WI38 (cell line): ENCODE measurements at regions not wholly inside any gene's neighbourhood (a gene's known extent, or its start where the extent isn't known, plus 50 kb on each side); places are given as distances from the start of the nearest gene placed in this dataset.

Experiments
- H3K4me3 ChIP-seq: 2 replicates; pipeline ENCODE4 v1.5.1; 2011; ENCODE audit warnings: low read depth, mild to moderate bottlenecking, control low read depth, low read length
- CTCF ChIP-seq: IDR thresholded peaks from 2 replicates; pipeline ENCODE4 v1.5.1; 2012; ENCODE audit warnings: low read depth, mild to moderate bottlenecking, control low read depth, low read length

GRCh38 chr7:11931307-11931706 lies 99.3 kb upstream of the THSD7A start:
- no peak for TF ChIP-seq CTCF
- no peak overlapping the region for H3K4me3 ChIP-seq

- no peak for TF ChIP-seq CTCF
- H3K4me3 ChIP-seq: no peak overlapping the region
These were observed 102.8 kb upstream of the THSD7A start for GRCh38 chr7:11934796-11935195.

GRCh38 chr7:11935905-11936304 lies 103.9 kb upstream of the THSD7A start:
- H3K4me3 ChIP-seq: no peak overlapping the region
- TF ChIP-seq CTCF: no peak

GRCh38 chr7:11946794-11947193 lies 114.8 kb upstream of the THSD7A start:
- TF ChIP-seq CTCF: no peak
- no peak overlapping the region for H3K4me3 ChIP-seq

- no peak overlapping the region for H3K4me3 ChIP-seq
- TF ChIP-seq CTCF: no peak
These were observed 118.3 kb upstream of the THSD7A start for GRCh38 chr7:11950281-11950680.

- no peak for TF ChIP-seq CTCF
- H3K4me3 ChIP-seq: no peak overlapping the region
These were observed 118.9 kb upstream of the THSD7A start for GRCh38 chr7:11950942-11951341.

GRCh38 chr7:11951909-11952308 lies 119.9 kb upstream of the THSD7A start:
- TF ChIP-seq CTCF: no peak
- H3K4me3 ChIP-seq: no peak overlapping the region

- TF ChIP-seq CTCF: no peak
These were observed 121.0 kb upstream of the THSD7A start for GRCh38 chr7:11952972-11953371.

More at GRCh38 chr7:11952972-11953371, 121.0 kb upstream of the THSD7A start:
- H3K4me3 ChIP-seq: no peak overlapping the region
